ENCODE measurements at regions not wholly inside any gene's neighbourhood (a gene's known extent, or its start where the extent isn't known, plus 50 kb on each side); places are given as distances from the start of the nearest gene placed in this dataset.
A peak's percentile ranks its signal among the peaks of the same experiment; 100 is the strongest.

GRCh38 chr1:79090985-79091384 lies 84.5 kb upstream of the ADGRL4 start:
- no peak for DNase-seq (ENCODE audit: low read depth in 2 of 2)

- no peak for DNase-seq (ENCODE audit: low read depth in 2 of 2)
Observed at GRCh38 chr1:79089946-79090345, 83.4 kb upstream of the ADGRL4 start.

- DNase-seq (ENCODE audit: low read depth in 2 of 2) = peak; percentile 16 to 35
Observed at GRCh38 chr1:79082233-79082632, 75.7 kb upstream of the ADGRL4 start.

DNA sequence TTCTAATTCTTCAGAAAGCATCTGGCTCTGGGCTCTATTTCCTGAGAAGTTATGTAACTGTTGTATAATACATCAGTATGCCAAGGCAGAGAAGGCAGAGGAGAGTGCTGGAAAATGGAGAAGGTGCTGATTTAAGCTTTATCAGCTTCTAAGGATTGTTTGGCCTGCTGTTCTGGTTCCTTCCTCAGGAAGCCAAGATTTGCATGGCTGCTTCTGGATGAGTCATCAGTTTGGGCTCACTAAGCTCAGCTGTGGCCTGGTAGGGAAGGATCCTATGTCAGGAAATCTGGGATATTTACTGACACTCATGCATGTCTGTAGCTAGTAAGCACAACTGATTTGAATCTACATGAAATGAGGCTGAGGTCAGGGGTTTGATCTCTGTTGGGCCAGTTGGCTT lies 73.2 kb upstream of the ADGRL4 start:
- peak; percentile 47 to 98 for DNase-seq (ENCODE audit: low read depth in 2 of 2)

GRCh38 chr1:79074975-79075374 lies 68.4 kb upstream of the ADGRL4 start:
- peak in 1 of 2 donors; percentile 14 for DNase-seq (ENCODE audit: low read depth in 2 of 2)

DNA sequence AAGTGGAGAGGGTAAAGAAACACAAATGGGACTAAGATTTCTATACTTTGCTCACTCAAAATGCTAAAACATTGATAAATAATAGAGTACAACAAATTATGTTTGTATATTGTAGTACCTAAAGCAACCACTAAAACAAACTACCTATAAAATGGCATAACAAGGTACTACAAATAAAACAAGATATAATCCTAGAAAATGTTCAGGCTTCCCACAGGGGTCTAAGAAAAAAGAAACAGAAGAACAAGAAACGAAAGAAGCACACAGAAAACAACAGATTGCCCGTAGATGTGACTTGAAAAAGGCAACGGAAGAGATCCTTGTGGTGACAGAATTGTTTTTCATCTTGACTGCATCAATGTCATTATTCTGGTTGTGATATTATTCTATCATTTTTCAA lies 63.3 kb upstream of the ADGRL4 start:
- no peak for DNase-seq (ENCODE audit: low read depth in 2 of 2)

DNA sequence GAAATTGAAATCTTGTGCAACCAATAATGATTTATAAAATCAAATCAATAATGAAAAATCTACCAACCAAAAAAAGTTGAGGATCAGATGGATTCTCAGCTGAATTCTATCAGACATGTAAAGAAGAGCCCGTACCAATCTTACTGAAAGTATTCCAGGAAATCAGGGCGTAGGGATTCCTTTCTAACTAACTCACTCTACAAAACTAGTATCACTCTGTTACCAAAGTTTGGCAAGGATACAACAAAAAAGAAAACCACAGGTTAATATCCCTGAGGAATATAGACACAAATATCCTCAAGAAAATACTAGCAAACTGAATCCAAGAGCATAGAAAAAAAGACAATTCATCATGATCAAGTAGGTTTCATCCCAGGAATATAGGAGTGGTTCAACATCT lies 52.8 kb upstream of the ADGRL4 start:
- DNase-seq (ENCODE audit: low read depth in 2 of 2) = no peak

Measured in lung microvascular endothelial cell (primary cell).